HEK293 (cell line): ENCODE measurements at regions not wholly inside any gene's neighbourhood (a gene's known extent, or its start where the extent isn't known, plus 50 kb on each side); places are given as distances from the start of the nearest gene placed in this dataset.

ENCODE experiments used
- CTCF ChIA-PET: fragments of 350-600 bp; formaldehyde crosslinking; extraction: SDS; loops from one replicate; lab custom pipeline; 2021; ENCODE audit warnings: antibody characterized with exemption; lab: Yijun Ruan, JAX
- POLR2A ChIA-PET: fragments of 300-600 bp; formaldehyde crosslinking; extraction: SDS; loops from one replicate; lab custom pipeline; 2020; ENCODE audit warnings: antibody characterized with exemption, inconsistent platforms; lab: Yijun Ruan, JAX
- H3K27ac ChIP-seq: fragments of 200-500 bp; sonication (Bioruptor generic); 2 replicates; pipeline ENCODE4 v1.5.1; 2014; ENCODE audit warnings: low read depth, low read length, control low read depth, inconsistent platforms; ENCODE audit errors: extremely low read depth
- H3K36me3 ChIP-seq, 2 experiments: fragments of 200-500 bp in 1 of 2; sonication (Bioruptor generic) in 1 of 2; 1 replicate in 1 of 2; 2 replicates in 1 of 2; pipeline ENCODE4 v1.5.1; 2014 to 2017; ENCODE audit warnings: inconsistent platforms in 2 of 2, low read length in 2 of 2; ENCODE audit not compliant: control insufficient read depth in 2 of 2, insufficient read depth in 1 of 2
- H3K4me1 ChIP-seq: fragments of 200-500 bp; sonication (Bioruptor generic); 2 replicates; pipeline ENCODE4 v1.5.1; 2014; ENCODE audit warnings: mild to moderate bottlenecking, low read length, inconsistent platforms; ENCODE audit not compliant: control insufficient read depth, insufficient read depth
- H3K4me3 ChIP-seq: 2 replicates; pipeline ENCODE4 v1.5.1; 2011; ENCODE audit warnings: low read depth, mild to moderate bottlenecking, control low read depth, low read length, moderate library complexity
- H3K9me3 ChIP-seq: fragments of 200-500 bp; sonication (Bioruptor generic); 2 replicates; pipeline ENCODE4 v1.5.1; 2014; ENCODE audit warnings: low read depth, low read length, inconsistent platforms; ENCODE audit not compliant: control insufficient read depth, insufficient read depth
- FEZF1 ChIP-seq: fragments of 450-650 bp; formaldehyde crosslinking; IDR thresholded peaks from 2 replicates; pipeline ENCODE4 v1.5.1; 2016; ENCODE audit warnings: missing biosample characterization, missing genetic modification characterization
- GLI2 ChIP-seq: fragments of 450-650 bp; formaldehyde crosslinking; IDR thresholded peaks from 2 replicates; pipeline ENCODE4; 2017; ENCODE audit warnings: missing biosample characterization, missing genetic modification characterization, low read depth, borderline replicate concordance
- IKZF3 ChIP-seq: fragments of 450-650 bp; IDR thresholded peaks from 2 replicates; pipeline ENCODE4 v1.5.0; 2018; ENCODE audit warnings: missing biosample characterization, mild to moderate bottlenecking, missing genetic modification characterization, moderate library complexity
- SP3 ChIP-seq: fragments of 450-650 bp; formaldehyde crosslinking; IDR thresholded peaks from 2 replicates; pipeline ENCODE4 v1.5.1; 2016; ENCODE audit warnings: missing biosample characterization, missing genetic modification characterization
- ZBTB48 ChIP-seq: fragments of 450-650 bp; formaldehyde crosslinking; IDR thresholded peaks from 2 replicates; pipeline ENCODE4 v1.5.1; 2016; ENCODE audit warnings: missing biosample characterization, missing genetic modification characterization
- ZFHX2 ChIP-seq: fragments of 450-650 bp; formaldehyde crosslinking; conservative IDR thresholded peaks from 2 replicates; pipeline ENCODE4 v1.5.1; 2016; ENCODE audit warnings: missing biosample characterization, missing genetic modification characterization
- ZNF114 ChIP-seq: fragments of 450-650 bp; formaldehyde crosslinking; IDR thresholded peaks from 2 replicates; pipeline ENCODE4 v1.5.0; 2017; ENCODE audit warnings: missing biosample characterization, missing genetic modification characterization
- ZNF121 ChIP-seq: fragments of 450-650 bp; formaldehyde crosslinking; IDR thresholded peaks from 2 replicates; pipeline ENCODE4 v1.5.1; 2016; ENCODE audit warnings: missing biosample characterization, missing genetic modification characterization
- ZNF2 ChIP-seq: fragments of 450-650 bp; formaldehyde crosslinking; IDR thresholded peaks from 2 replicates; pipeline ENCODE4 v1.5.1; 2016; ENCODE audit warnings: missing biosample characterization, missing genetic modification characterization
- ZNF202 ChIP-seq: fragments of 450-650 bp; formaldehyde crosslinking; IDR thresholded peaks from 2 replicates; pipeline ENCODE4 v1.5.1; 2016; ENCODE audit warnings: missing biosample characterization, missing genetic modification characterization, borderline replicate concordance
- ZNF211 ChIP-seq: fragments of 450-650 bp; formaldehyde crosslinking; IDR thresholded peaks from 2 replicates; pipeline ENCODE4 v1.5.1; 2016; ENCODE audit warnings: low read depth, missing biosample characterization, missing genetic modification characterization
- ZNF292 ChIP-seq: fragments of 450-650 bp; formaldehyde crosslinking; IDR thresholded peaks from 2 replicates; pipeline ENCODE4 v1.5.1; 2016; ENCODE audit warnings: low read depth, missing biosample characterization, missing genetic modification characterization, borderline replicate concordance
- ZNF302 ChIP-seq: fragments of 450-650 bp; formaldehyde crosslinking; IDR thresholded peaks from 2 replicates; pipeline ENCODE4 v1.5.1; 2016; ENCODE audit warnings: missing biosample characterization, missing genetic modification characterization, low read depth
- ZNF324 ChIP-seq: fragments of 450-650 bp; formaldehyde crosslinking; IDR thresholded peaks from 2 replicates; pipeline ENCODE4 v1.5.1; 2016; ENCODE audit warnings: missing biosample characterization, missing genetic modification characterization
- ZNF335 ChIP-seq: fragments of 450-650 bp; formaldehyde crosslinking; conservative IDR thresholded peaks from 2 replicates; pipeline ENCODE4 v1.5.1; 2016; ENCODE audit warnings: missing biosample characterization, missing genetic modification characterization
- ZNF366 ChIP-seq: fragments of 450-650 bp; formaldehyde crosslinking; conservative IDR thresholded peaks from 2 replicates; pipeline ENCODE4 v1.5.1; 2016; ENCODE audit warnings: missing biosample characterization, missing genetic modification characterization
- ZNF391 ChIP-seq: fragments of 450-650 bp; formaldehyde crosslinking; IDR thresholded peaks from 2 replicates; pipeline ENCODE4 v1.5.1; 2016; ENCODE audit warnings: low read depth, missing biosample characterization, missing genetic modification characterization, borderline replicate concordance
- ZNF398 ChIP-seq: fragments of 450-650 bp; formaldehyde crosslinking; IDR thresholded peaks from 2 replicates; pipeline ENCODE4 v1.5.1; 2017; ENCODE audit warnings: missing biosample characterization, missing genetic modification characterization
- ZNF416 ChIP-seq: fragments of 450-650 bp; formaldehyde crosslinking; IDR thresholded peaks from 2 replicates; pipeline ENCODE4 v1.5.1; 2016; ENCODE audit warnings: missing biosample characterization, missing genetic modification characterization
- ZNF426 ChIP-seq: fragments of 450-650 bp; formaldehyde crosslinking; IDR thresholded peaks from 2 replicates; pipeline ENCODE4 v1.5.1; 2017; ENCODE audit warnings: missing biosample characterization, missing genetic modification characterization, mild to moderate bottlenecking, inconsistent platforms, moderate library complexity
- ZNF48 ChIP-seq: fragments of 450-650 bp; formaldehyde crosslinking; IDR thresholded peaks from 2 replicates; pipeline ENCODE4 v1.5.1; 2016; ENCODE audit warnings: missing biosample characterization, missing genetic modification characterization
- ZNF555 ChIP-seq: fragments of 450-650 bp; formaldehyde crosslinking; conservative IDR thresholded peaks from 2 replicates; pipeline ENCODE4 v1.5.1; 2017; ENCODE audit warnings: missing biosample characterization, mild to moderate bottlenecking, missing genetic modification characterization, inconsistent platforms
- ZNF664 ChIP-seq: fragments of 450-650 bp; formaldehyde crosslinking; IDR thresholded peaks from 2 replicates; pipeline ENCODE4 v1.5.1; 2016; ENCODE audit warnings: missing biosample characterization, missing genetic modification characterization
- ZNF792 ChIP-seq: fragments of 450-650 bp; formaldehyde crosslinking; IDR thresholded peaks from 2 replicates; pipeline ENCODE4 v1.5.1; 2016; ENCODE audit warnings: missing biosample characterization, missing genetic modification characterization
- ZNF830 ChIP-seq: fragments of 450-650 bp; IDR thresholded peaks from 2 replicates; pipeline ENCODE4 v1.5.0; 2018; ENCODE audit warnings: missing biosample characterization, missing genetic modification characterization, low read depth, mild to moderate bottlenecking, moderate library complexity
- ZSCAN16 ChIP-seq: fragments of 450-650 bp; formaldehyde crosslinking; IDR thresholded peaks from 2 replicates; pipeline ENCODE4 v1.5.1; 2016; ENCODE audit warnings: missing biosample characterization, missing genetic modification characterization
- ZSCAN30 ChIP-seq: fragments of 450-650 bp; IDR thresholded peaks from 2 replicates; pipeline ENCODE4 v1.5.1; 2018; ENCODE audit warnings: missing biosample characterization, mild to moderate bottlenecking, missing genetic modification characterization, moderate library complexity
- ZSCAN5A ChIP-seq: fragments of 450-650 bp; formaldehyde crosslinking; IDR thresholded peaks from 2 replicates; pipeline ENCODE4 v1.5.1; 2016; ENCODE audit warnings: missing biosample characterization, missing genetic modification characterization
- TF ChIP-seq, protein P1 (sequence below): fragments of 450-650 bp; formaldehyde crosslinking; IDR thresholded peaks from 2 replicates; pipeline ENCODE4 v1.5.1; 2016; ENCODE audit warnings: missing biosample characterization, missing genetic modification characterization

DNA sequence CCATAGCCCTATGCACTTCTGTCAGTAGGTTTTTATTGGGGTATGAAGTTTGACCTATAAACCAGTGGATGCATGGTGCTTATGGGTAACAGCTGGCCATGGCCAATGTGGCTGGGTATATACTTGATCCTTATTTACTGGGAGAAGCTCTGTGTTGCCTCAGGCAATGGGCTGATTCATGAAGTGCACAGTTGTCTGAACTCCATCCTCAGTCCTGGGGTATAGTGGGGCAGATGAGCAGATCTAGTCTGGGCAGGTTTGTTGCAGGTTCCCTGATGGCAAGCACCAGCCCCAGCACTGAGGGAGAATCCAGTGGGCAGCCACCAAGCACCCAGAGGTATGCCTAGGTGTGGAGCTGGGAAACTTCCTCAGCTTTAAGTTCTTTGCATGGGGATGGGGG, 274.4 kb downstream of the TDRD3 start:
- no peaks in the 10 kb centered on the region for H3K9me3 ChIP-seq
- H3K36me3 ChIP-seq = no peaks in the 10 kb centered on the region
- H3K4me3 ChIP-seq = no peak overlapping the region
- H3K4me1 ChIP-seq = no peaks in the 10 kb centered on the region
- no peak overlapping the region for H3K27ac ChIP-seq
- TF ChIP-seq ZNF555 (tag by site-specific recombination) (no peak), ZNF664 (tag by site-specific recombination) (no peak), ZSCAN30 (tag by site-specific recombination) (no peak), ZFHX2 (tag by site-specific recombination) (no peak), ZSCAN5A (no peak), ZNF324 (tag by site-specific recombination) (no peak), ZNF302 (tag by site-specific recombination) (no peak), ZNF48 (no peak), ZNF792 (no peak), ZNF114 (no peak), ZBTB48 (tag by site-specific recombination) (no peak), ZNF398 (tag by site-specific recombination) (no peak), ZNF366 (tag by site-specific recombination) (no peak), ZNF416 (tag by site-specific recombination) (no peak), ZSCAN16 (tag by site-specific recombination) (no peak), IKZF3 (tag by site-specific recombination) (no peak), GLI2 (tag by site-specific recombination) (no peak), SP3 (tag by site-specific recombination) (no peak)
- CTCF ChIA-PET = no interaction called here
- POLR2A ChIA-PET = no interaction called here

DNA sequence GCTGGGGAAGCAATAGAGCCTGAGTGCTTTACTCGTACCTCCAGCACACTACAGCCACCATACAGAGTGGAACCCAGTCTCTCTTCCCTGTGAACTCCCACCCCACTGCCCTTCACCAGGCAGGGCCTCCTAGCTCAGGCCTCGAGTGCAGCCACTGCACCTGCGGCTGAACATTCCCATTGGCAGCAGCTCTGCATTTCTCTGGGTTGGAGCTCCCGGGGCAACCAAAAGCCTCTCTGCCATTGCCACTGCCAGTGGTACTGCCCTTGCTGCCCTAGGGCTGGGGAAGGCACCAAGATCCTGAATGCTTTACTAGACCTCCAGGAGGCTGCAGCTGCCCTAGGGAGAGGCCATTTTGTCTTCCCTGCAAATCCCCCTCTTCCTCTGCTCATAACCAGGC, 266.8 kb downstream of the TDRD3 start:
- CTCF ChIA-PET = no interaction called here
- TF ChIP-seq ZNF121 (tag by site-specific recombination) = no peak
- no peak for TF ChIP-seq ZNF335 (tag by site-specific recombination)
- Histone ChIP-seq H3K4me3 (no peak overlapping the region), H3K36me3 (no peaks in the 10 kb centered on the region), H3K9me3 (no peaks in the 10 kb centered on the region), H3K4me1 (no peaks in the 10 kb centered on the region), H3K27ac (no peak overlapping the region)
- POLR2A ChIA-PET = no interaction called here

GRCh38 chr13:60662595-60662994, 265.6 kb downstream of the TDRD3 start:
- CTCF ChIA-PET = no interaction called here
- POLR2A ChIA-PET = no interaction called here
- Histone ChIP-seq H3K4me3 (no peak overlapping the region), H3K27ac (no peak overlapping the region), H3K36me3 (no peaks in the 10 kb centered on the region), H3K4me1 (no peaks in the 10 kb centered on the region), H3K9me3 (no peaks in the 10 kb centered on the region)
- TF ChIP-seq ZNF324 (tag by site-specific recombination) (no peak), ZNF202 (tag by site-specific recombination) (no peak), ZNF292 (tag by site-specific recombination) (no peak), ZNF2 (tag by site-specific recombination) (no peak), ZNF211 (no peak), ZNF664 (tag by site-specific recombination) (no peak), FEZF1 (tag by site-specific recombination) (no peak), ZNF426 (tag by site-specific recombination) (no peak), ZSCAN30 (tag by site-specific recombination) (no peak), ZNF830 (tag by site-specific recombination) (no peak), ZNF391 (no peak)
- TF ChIP-seq, protein P1, sequence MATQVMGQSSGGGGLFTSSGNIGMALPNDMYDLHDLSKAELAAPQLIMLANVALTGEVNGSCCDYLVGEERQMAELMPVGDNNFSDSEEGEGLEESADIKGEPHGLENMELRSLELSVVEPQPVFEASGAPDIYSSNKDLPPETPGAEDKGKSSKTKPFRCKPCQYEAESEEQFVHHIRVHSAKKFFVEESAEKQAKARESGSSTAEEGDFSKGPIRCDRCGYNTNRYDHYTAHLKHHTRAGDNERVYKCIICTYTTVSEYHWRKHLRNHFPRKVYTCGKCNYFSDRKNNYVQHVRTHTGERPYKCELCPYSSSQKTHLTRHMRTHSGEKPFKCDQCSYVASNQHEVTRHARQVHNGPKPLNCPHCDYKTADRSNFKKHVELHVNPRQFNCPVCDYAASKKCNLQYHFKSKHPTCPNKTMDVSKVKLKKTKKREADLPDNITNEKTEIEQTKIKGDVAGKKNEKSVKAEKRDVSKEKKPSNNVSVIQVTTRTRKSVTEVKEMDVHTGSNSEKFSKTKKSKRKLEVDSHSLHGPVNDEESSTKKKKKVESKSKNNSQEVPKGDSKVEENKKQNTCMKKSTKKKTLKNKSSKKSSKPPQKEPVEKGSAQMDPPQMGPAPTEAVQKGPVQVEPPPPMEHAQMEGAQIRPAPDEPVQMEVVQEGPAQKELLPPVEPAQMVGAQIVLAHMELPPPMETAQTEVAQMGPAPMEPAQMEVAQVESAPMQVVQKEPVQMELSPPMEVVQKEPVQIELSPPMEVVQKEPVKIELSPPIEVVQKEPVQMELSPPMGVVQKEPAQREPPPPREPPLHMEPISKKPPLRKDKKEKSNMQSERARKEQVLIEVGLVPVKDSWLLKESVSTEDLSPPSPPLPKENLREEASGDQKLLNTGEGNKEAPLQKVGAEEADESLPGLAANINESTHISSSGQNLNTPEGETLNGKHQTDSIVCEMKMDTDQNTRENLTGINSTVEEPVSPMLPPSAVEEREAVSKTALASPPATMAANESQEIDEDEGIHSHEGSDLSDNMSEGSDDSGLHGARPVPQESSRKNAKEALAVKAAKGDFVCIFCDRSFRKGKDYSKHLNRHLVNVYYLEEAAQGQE = no peak
